Neural cell (in vitro differentiated cells): ENCODE measurements at regions not wholly inside any gene's neighbourhood (a gene's known extent, or its start where the extent isn't known, plus 50 kb on each side); places are given as distances from the start of the nearest gene placed in this dataset.

Experiments
- H2AFZ ChIP-seq: fragments of 200-600, 300-800 bp; sonication (generic), shearing (Covaris generic); 2 replicates; pipeline ENCODE4 v1.6.0; 2014; ENCODE audit warnings: low read depth, mild to moderate bottlenecking, antibody characterized with exemption, low read length, moderate library complexity
- H3F3A ChIP-seq: fragments of 200-600 bp; shearing (Covaris generic); 2 replicates; pipeline ENCODE4 v1.6.1; 2016; ENCODE audit warnings: mild to moderate bottlenecking, moderate library complexity, mixed read lengths, antibody characterized with exemption, low read length; ENCODE audit not compliant: insufficient read depth, poor library complexity, severe bottlenecking
- H3K27ac ChIP-seq: fragments of 200-600, 300-800 bp; sonication (generic), shearing (Covaris generic); 2 replicates; pipeline ENCODE4 v1.5.1; 2014; ENCODE audit warnings: mild to moderate bottlenecking, low read length, moderate library complexity
- H3K27me3 ChIP-seq: fragments of 300-800, 200-600 bp; sonication (generic), shearing (Covaris generic); 2 replicates; pipeline ENCODE4 v1.6.0; 2014; ENCODE audit warnings: mild to moderate bottlenecking, low read depth, low read length, moderate library complexity; ENCODE audit not compliant: insufficient read depth
- H3K36me3 ChIP-seq: fragments of 300-800, 200-600 bp; sonication (generic), shearing (Covaris generic); 2 replicates; pipeline ENCODE4 v1.5.1; 2014; ENCODE audit warnings: mild to moderate bottlenecking, antibody characterized with exemption, low read length, moderate library complexity; ENCODE audit not compliant: insufficient read depth
- H3K4me2 ChIP-seq: fragments of 300-800, 200-600 bp; sonication (generic), shearing (Covaris generic); 2 replicates; pipeline ENCODE4 v1.6.0; 2014; ENCODE audit warnings: mild to moderate bottlenecking, low read length
- H3K4me3 ChIP-seq: fragments of 300-800, 200-600 bp; sonication (generic), shearing (Covaris generic); 2 replicates; pipeline ENCODE4 v1.5.1; 2014; ENCODE audit warnings: mild to moderate bottlenecking, low read length, moderate library complexity
- H3K79me2 ChIP-seq: fragments of 200-600 bp; shearing (Covaris generic); replicated peaks from 2 replicates; pipeline ENCODE4 v1.6.0; 2014; ENCODE audit warnings: mild to moderate bottlenecking, low read length, moderate library complexity; ENCODE audit not compliant: insufficient read depth
- H3K9ac ChIP-seq: fragments of 300-800, 200-600 bp; sonication (generic), shearing (Covaris generic); 2 replicates; pipeline ENCODE4 v1.6.1; 2016; ENCODE audit warnings: mild to moderate bottlenecking, low read length, mixed read lengths
- H3K9me2 ChIP-seq: fragments of 200-600 bp; shearing (Covaris generic); 2 replicates; pipeline ENCODE4 v1.6.1; 2016; ENCODE audit warnings: mild to moderate bottlenecking, low read length, mixed read lengths; ENCODE audit not compliant: insufficient read depth
- H3K9me3 ChIP-seq: fragments of 200-600, 300-800 bp; sonication (generic), shearing (Covaris generic); 2 replicates; pipeline ENCODE4 v1.6.1; 2016; ENCODE audit warnings: mild to moderate bottlenecking, mixed run types, low read length, moderate library complexity, mixed read lengths
- H4K20me1 ChIP-seq: fragments of 200-600 bp; shearing (Covaris generic); 2 replicates; pipeline ENCODE4 v1.6.1; 2016; ENCODE audit warnings: mild to moderate bottlenecking, mixed run types; ENCODE audit not compliant: insufficient read depth
- EP300 ChIP-seq: fragments of 450-650 bp; conservative IDR thresholded peaks from 2 replicates; pipeline ENCODE4 v1.6.1; 2014; ENCODE audit warnings: antibody characterized with exemption, mild to moderate bottlenecking, moderate library complexity; ENCODE audit not compliant: poor library complexity, severe bottlenecking
- EZH2 ChIP-seq: fragments of 200-600, 300-800 bp; shearing (Covaris generic), sonication (generic); IDR thresholded peaks from 2 replicates; pipeline ENCODE4 v1.6.1; 2014; ENCODE audit warnings: antibody characterized with exemption, low read length, borderline replicate concordance, mild to moderate bottlenecking; ENCODE audit not compliant: insufficient read depth, poor library complexity, severe bottlenecking
- MXI1 ChIP-seq: fragments of 450-650 bp; conservative IDR thresholded peaks from 2 replicates; pipeline ENCODE4 v1.6.1; 2014; ENCODE audit warnings: antibody characterized with exemption, mild to moderate bottlenecking; ENCODE audit not compliant: poor library complexity, severe bottlenecking
- POLR2AphosphoS5 ChIP-seq: IDR thresholded peaks from 2 replicates; pipeline ENCODE4 v1.6.1; 2012
- RAD21 ChIP-seq: fragments of 450-650 bp; conservative IDR thresholded peaks from 2 replicates; pipeline ENCODE4 v1.6.1; 2014; ENCODE audit warnings: antibody characterized with exemption, mild to moderate bottlenecking, moderate library complexity
- SMC3 ChIP-seq: fragments of 450-650 bp; conservative IDR thresholded peaks from 2 replicates; pipeline ENCODE4 v1.6.1; 2014; ENCODE audit warnings: antibody characterized with exemption, mild to moderate bottlenecking, moderate library complexity; ENCODE audit not compliant: poor library complexity
- TAF1 ChIP-seq: IDR thresholded peaks from 2 replicates; pipeline ENCODE4 v1.6.1; 2012; ENCODE audit warnings: low read depth
- TF ChIP-seq, protein P1 (sequence below): fragments of 450-650 bp; IDR thresholded peaks from 2 replicates; pipeline ENCODE4 v1.5.1; 2014; ENCODE audit warnings: antibody characterized with exemption, mild to moderate bottlenecking, moderate library complexity; ENCODE audit not compliant: poor library complexity, severe bottlenecking
- TF ChIP-seq, protein P2 (sequence below): IDR thresholded peaks from 2 replicates; pipeline ENCODE4 v1.6.1; 2012; ENCODE audit warnings: borderline replicate concordance

GRCh38 chr1:14294006-14294405 is 304.5 kb upstream of the KAZN start:
- H3K4me3 ChIP-seq, result no peak overlapping the region
- H2AFZ ChIP-seq, result no peak overlapping the region
- H3K9me3 ChIP-seq, result no peaks in the 10 kb centered on the region
- no peak overlapping the region for H3K4me2 ChIP-seq
- no peaks in the 10 kb centered on the region for H3K9me2 ChIP-seq
- no peaks in the 10 kb centered on the region for H4K20me1 ChIP-seq
- H3K27ac ChIP-seq, result no peak overlapping the region
- no peaks in the 10 kb centered on the region for H3K79me2 ChIP-seq
- no peaks in the 10 kb centered on the region for H3F3A ChIP-seq
- H3K9ac ChIP-seq, result no peak overlapping the region
- H3K36me3 ChIP-seq, result no peaks in the 10 kb centered on the region
- no peaks in the 10 kb centered on the region for H3K27me3 ChIP-seq
- TF ChIP-seq EP300 (no peak), RAD21 (no peak), EZH2 (no peak), SMC3 (no peak), MXI1 (no peak), TAF1 (no peak), POLR2AphosphoS5 (no peak)
- TF ChIP-seq, protein P1, sequence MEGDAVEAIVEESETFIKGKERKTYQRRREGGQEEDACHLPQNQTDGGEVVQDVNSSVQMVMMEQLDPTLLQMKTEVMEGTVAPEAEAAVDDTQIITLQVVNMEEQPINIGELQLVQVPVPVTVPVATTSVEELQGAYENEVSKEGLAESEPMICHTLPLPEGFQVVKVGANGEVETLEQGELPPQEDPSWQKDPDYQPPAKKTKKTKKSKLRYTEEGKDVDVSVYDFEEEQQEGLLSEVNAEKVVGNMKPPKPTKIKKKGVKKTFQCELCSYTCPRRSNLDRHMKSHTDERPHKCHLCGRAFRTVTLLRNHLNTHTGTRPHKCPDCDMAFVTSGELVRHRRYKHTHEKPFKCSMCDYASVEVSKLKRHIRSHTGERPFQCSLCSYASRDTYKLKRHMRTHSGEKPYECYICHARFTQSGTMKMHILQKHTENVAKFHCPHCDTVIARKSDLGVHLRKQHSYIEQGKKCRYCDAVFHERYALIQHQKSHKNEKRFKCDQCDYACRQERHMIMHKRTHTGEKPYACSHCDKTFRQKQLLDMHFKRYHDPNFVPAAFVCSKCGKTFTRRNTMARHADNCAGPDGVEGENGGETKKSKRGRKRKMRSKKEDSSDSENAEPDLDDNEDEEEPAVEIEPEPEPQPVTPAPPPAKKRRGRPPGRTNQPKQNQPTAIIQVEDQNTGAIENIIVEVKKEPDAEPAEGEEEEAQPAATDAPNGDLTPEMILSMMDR, result no peak
- TF ChIP-seq, protein P2, sequence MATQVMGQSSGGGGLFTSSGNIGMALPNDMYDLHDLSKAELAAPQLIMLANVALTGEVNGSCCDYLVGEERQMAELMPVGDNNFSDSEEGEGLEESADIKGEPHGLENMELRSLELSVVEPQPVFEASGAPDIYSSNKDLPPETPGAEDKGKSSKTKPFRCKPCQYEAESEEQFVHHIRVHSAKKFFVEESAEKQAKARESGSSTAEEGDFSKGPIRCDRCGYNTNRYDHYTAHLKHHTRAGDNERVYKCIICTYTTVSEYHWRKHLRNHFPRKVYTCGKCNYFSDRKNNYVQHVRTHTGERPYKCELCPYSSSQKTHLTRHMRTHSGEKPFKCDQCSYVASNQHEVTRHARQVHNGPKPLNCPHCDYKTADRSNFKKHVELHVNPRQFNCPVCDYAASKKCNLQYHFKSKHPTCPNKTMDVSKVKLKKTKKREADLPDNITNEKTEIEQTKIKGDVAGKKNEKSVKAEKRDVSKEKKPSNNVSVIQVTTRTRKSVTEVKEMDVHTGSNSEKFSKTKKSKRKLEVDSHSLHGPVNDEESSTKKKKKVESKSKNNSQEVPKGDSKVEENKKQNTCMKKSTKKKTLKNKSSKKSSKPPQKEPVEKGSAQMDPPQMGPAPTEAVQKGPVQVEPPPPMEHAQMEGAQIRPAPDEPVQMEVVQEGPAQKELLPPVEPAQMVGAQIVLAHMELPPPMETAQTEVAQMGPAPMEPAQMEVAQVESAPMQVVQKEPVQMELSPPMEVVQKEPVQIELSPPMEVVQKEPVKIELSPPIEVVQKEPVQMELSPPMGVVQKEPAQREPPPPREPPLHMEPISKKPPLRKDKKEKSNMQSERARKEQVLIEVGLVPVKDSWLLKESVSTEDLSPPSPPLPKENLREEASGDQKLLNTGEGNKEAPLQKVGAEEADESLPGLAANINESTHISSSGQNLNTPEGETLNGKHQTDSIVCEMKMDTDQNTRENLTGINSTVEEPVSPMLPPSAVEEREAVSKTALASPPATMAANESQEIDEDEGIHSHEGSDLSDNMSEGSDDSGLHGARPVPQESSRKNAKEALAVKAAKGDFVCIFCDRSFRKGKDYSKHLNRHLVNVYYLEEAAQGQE, result no peak

- no peak overlapping the region for H3K9ac ChIP-seq
- no peaks in the 10 kb centered on the region for H3K9me3 ChIP-seq
- no peak overlapping the region for H3K27ac ChIP-seq
- H4K20me1 ChIP-seq, result no peaks in the 10 kb centered on the region
- H3K9me2 ChIP-seq, result no peaks in the 10 kb centered on the region
- no peak overlapping the region for H2AFZ ChIP-seq
- TF ChIP-seq EZH2 (no peak), SMC3 (no peak), EP300 (no peak), TAF1 (no peak), MXI1 (no peak)
- TF ChIP-seq, protein P1, result no peak
- TF ChIP-seq, protein P2, result no peak
- H3K4me3 ChIP-seq, result no peak overlapping the region
- H3K27me3 ChIP-seq, result no peaks in the 10 kb centered on the region
- H3K36me3 ChIP-seq, result no peaks in the 10 kb centered on the region
- H3F3A ChIP-seq, result no peaks in the 10 kb centered on the region
- H3K79me2 ChIP-seq, result no peaks in the 10 kb centered on the region
- no peak overlapping the region for H3K4me2 ChIP-seq
Observed at GRCh38 chr1:14294860-14295536, 303.5 kb upstream of the KAZN start.
